ENCODE measurements at regions not wholly inside any gene's neighbourhood (a gene's known extent, or its start where the extent isn't known, plus 50 kb on each side); places are given as distances from the start of the nearest gene placed in this dataset.

GRCh38 chr10:128482052-128482451 is 355.8 kb upstream of the MKI67 start:
- DNase-seq (ENCODE audit: low read depth, low spot score) = no peak
- Mint-ChIP-seq H3K36me3 (ENCODE audit: low read depth) (no peaks in the 10 kb centered on the region), H3K4me3 (no peak overlapping the region), H3K27ac (ENCODE audit: unreplicated experiment) (no peak overlapping the region), H3K27me3 (ENCODE audit: low read depth) (no peaks in the 10 kb centered on the region), H3K4me1 (no peaks in the 10 kb centered on the region), H3K9me3 (no peaks in the 10 kb centered on the region)
- TF ChIP-seq, protein P1, sequence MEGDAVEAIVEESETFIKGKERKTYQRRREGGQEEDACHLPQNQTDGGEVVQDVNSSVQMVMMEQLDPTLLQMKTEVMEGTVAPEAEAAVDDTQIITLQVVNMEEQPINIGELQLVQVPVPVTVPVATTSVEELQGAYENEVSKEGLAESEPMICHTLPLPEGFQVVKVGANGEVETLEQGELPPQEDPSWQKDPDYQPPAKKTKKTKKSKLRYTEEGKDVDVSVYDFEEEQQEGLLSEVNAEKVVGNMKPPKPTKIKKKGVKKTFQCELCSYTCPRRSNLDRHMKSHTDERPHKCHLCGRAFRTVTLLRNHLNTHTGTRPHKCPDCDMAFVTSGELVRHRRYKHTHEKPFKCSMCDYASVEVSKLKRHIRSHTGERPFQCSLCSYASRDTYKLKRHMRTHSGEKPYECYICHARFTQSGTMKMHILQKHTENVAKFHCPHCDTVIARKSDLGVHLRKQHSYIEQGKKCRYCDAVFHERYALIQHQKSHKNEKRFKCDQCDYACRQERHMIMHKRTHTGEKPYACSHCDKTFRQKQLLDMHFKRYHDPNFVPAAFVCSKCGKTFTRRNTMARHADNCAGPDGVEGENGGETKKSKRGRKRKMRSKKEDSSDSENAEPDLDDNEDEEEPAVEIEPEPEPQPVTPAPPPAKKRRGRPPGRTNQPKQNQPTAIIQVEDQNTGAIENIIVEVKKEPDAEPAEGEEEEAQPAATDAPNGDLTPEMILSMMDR (conservative IDR thresholded peaks at IDR 0.05) = no peak

- DNase-seq (ENCODE audit: low read depth, low spot score) = no peak
- no peak overlapping the region for H3K4me3 Mint-ChIP-seq
- TF ChIP-seq, protein P1 (conservative IDR thresholded peaks at IDR 0.05) = no peak
- no peaks in the 10 kb centered on the region for H3K36me3 Mint-ChIP-seq (ENCODE audit: low read depth)
- no peaks in the 10 kb centered on the region for H3K4me1 Mint-ChIP-seq
- no peaks in the 10 kb centered on the region for H3K27me3 Mint-ChIP-seq (ENCODE audit: low read depth)
- no peak overlapping the region for H3K27ac Mint-ChIP-seq (ENCODE audit: unreplicated experiment)
- H3K9me3 Mint-ChIP-seq = no peaks in the 10 kb centered on the region
These were observed 357.0 kb upstream of the MKI67 start for GRCh38 chr10:128483216-128483615.

DNA sequence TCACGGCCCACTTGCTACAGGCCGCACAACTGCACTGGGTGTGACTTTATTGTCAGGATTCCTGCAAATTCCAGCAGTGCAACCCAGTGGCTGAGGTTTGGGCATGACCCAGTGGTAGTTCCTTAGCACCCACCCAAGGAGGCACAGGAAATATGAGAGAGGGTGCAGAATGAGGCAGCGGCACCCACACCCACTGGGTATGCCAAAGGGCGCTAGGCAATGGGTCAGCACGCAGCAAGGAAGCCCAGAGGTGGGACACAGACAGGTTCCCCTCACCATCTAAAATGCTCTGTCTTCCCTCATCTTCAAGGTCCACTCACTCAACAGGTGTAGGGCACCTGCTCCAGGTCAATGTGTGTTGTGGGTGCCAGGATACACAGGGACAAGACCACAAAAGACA is 357.8 kb upstream of the MKI67 start:
- DNase-seq (ENCODE audit: low read depth, low spot score) = no peak
- H3K27ac Mint-ChIP-seq (ENCODE audit: unreplicated experiment) = no peak overlapping the region
- TF ChIP-seq, protein P1 (conservative IDR thresholded peaks at IDR 0.05) = no peak
- no peak overlapping the region for H3K4me3 Mint-ChIP-seq
- H3K27me3 Mint-ChIP-seq (ENCODE audit: low read depth) = no peaks in the 10 kb centered on the region
- peaks cover 2% of the 10 kb centered on the region for H3K9me3 Mint-ChIP-seq
- no peaks in the 10 kb centered on the region for H3K36me3 Mint-ChIP-seq (ENCODE audit: low read depth)
- H3K4me1 Mint-ChIP-seq = no peaks in the 10 kb centered on the region

- Mint-ChIP-seq H3K4me3 (no peak overlapping the region), H3K27ac (ENCODE audit: unreplicated experiment) (no peak overlapping the region), H3K4me1 (peaks cover 4% of the 10 kb centered on the region), H3K9me3 (peaks cover 2% of the 10 kb centered on the region), H3K36me3 (ENCODE audit: low read depth) (no peaks in the 10 kb centered on the region), H3K27me3 (ENCODE audit: low read depth) (no peaks in the 10 kb centered on the region)
- TF ChIP-seq, protein P1 (conservative IDR thresholded peaks at IDR 0.05) = no peak
- DNase-seq (ENCODE audit: low read depth, low spot score) = no peak
These were observed 359.5 kb upstream of the MKI67 start for GRCh38 chr10:128485701-128486235.

GRCh38 chr10:128487517-128487916 is 361.3 kb upstream of the MKI67 start:
- no peak overlapping the region for H3K4me3 Mint-ChIP-seq
- no peaks in the 10 kb centered on the region for H3K27me3 Mint-ChIP-seq (ENCODE audit: low read depth)
- H3K36me3 Mint-ChIP-seq (ENCODE audit: low read depth) = no peaks in the 10 kb centered on the region
- peaks cover 2% of the 10 kb centered on the region for H3K9me3 Mint-ChIP-seq
- peaks cover 4% of the 10 kb centered on the region for H3K4me1 Mint-ChIP-seq
- H3K27ac Mint-ChIP-seq (ENCODE audit: unreplicated experiment) = no peak overlapping the region
- DNase-seq (ENCODE audit: low read depth, low spot score) = no peak
- TF ChIP-seq, protein P1 (conservative IDR thresholded peaks at IDR 0.05) = no peak

Data from neural crest cell (in vitro differentiated cells).